Pulmonary artery endothelial cell (primary cell): ENCODE measurements at regions not wholly inside any gene's neighbourhood (a gene's known extent, or its start where the extent isn't known, plus 50 kb on each side); places are given as distances from the start of the nearest gene placed in this dataset.
"Not testable (repeated sequence)": the region's sequence is repeated elsewhere in the genome, so short reads cannot be mapped to it uniquely, and the experiment has no call there.

Experiments used
- DNase-seq: peaks from one replicate; pipeline ENCODE4 v3.0.0-alpha.2; 2011; ENCODE audit warnings: low read depth, low spot score

DNA sequence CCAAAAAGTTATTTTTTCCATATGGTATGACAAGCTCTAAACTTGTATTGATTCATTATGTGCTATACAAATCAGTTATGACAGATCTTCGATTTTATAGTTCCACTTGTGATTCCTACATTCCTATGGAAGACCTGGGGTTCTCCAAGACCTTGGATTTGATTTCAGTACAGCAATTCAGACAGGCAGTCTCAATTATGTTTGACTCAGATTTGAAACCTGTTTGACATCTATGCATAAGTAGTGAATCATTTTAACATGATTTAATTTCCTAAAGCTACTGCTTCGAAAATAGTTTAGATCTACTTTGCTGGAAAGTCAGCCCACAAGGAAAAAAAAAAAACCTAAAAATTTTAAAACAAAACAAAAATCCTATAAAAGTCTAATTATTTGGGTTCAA lies 820.4 kb downstream of the LUZP2 start:
- DNase-seq = no peak

- no peak for DNase-seq
Measured at GRCh38 chr11:25319127-25319526, 822.3 kb downstream of the LUZP2 start.

DNA sequence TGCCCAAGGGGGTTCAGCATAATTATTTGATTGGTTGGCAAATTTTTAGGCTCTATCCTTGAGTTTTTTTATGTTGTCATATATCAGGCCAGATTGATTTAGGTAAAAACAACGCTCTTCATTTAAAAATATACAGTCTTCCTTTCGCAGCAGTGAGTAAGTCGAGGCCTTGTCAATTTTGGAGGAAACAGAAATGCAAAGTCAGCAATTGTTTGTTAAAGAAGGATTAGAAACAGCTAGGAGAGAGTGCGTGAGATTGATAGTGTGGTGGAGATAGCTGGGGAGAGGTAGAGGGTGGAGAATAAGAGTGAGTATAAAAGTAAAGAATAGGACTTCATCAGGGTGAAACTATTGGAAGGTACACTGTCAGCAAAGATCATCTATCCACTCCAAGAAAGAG lies 830.8 kb downstream of the LUZP2 start:
- no peak for DNase-seq

GRCh38 chr11:25339281-25339680 lies 842.4 kb downstream of the LUZP2 start:
- DNase-seq = no peak

GRCh38 chr11:25349537-25349936 lies 852.7 kb downstream of the LUZP2 start:
- no peak for DNase-seq

DNA sequence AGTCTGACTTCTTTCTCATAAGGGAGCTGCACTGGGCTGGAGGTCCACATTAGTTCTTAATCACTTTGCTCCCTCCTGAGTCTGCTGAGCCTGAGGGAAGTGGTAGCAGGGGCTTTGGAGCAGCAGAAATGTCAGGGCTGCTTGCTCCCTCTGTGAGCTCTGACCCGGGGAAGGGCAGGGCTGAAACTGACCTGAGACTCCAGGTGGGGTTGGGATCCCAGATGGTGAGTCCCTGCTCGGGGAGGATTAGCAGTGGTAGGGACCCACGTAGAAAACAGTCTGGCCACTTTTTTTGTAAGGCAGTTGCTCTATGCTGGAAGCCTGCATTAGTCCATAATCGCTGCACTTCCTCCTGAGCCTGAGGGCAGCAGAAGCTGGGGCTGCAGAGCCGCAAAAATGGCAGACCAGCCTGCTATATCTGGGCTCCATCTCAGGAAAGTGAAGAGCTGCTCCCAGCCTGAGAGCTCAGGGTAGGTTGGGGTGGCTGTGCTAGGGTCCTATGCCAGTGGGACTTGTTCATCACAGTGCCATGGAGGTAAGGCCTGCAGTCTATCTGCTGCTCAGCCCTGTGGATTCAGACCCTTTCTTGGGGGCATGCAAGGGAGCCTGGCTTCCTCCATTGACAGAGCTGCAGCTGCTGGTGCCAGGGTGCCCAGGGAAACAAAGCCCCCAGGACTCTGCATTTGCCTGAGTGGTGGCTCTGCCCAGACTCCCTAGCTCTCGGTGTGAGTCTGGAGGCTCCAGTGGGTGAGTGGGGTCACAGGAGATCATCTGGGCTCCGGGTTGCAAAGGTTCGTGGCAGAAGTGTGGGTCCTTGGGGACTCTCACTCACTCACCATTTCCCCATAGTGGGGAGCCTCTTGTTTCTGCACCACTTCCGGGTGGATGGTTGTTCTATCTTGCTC lies 854.3 kb downstream of the LUZP2 start:
- DNase-seq = no peak

- no peak for DNase-seq
Measured at GRCh38 chr11:25357133-25357532, 860.3 kb downstream of the LUZP2 start.

DNA sequence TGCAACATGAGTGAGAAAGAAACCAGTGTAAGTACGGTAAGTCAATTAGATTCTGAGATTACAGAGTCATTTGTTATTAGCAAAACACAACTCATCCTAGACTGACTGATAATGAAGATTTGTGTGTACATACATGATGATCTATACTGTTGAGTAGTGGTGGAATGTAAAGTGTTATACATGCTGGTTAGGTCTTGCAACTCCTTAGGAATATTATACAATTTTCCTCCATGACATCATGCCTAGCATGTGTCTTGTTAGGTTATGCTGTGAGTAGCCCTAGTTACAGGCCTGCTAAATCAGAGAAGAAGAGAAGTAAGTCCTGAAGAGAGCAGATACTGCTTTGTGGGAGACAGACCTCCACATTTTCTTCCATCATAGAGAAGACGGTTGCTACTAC lies 880.6 kb downstream of the LUZP2 start:
- DNase-seq = no peak

- no peak for DNase-seq
Measured at GRCh38 chr11:25396847-25397246, 900.0 kb downstream of the LUZP2 start.

GRCh38 chr11:25408146-25408545 lies 911.3 kb downstream of the LUZP2 start:
- no peak for DNase-seq

GRCh38 chr11:25415793-25416192 lies 916.1 kb upstream of the ANO3 start:
- no peak for DNase-seq

GRCh38 chr11:25423436-25424199 lies 908.3 kb upstream of the ANO3 start:
- DNase-seq = no peak

- no peak for DNase-seq
Measured at GRCh38 chr11:25432376-25432775, 899.6 kb upstream of the ANO3 start.

GRCh38 chr11:25435197-25435596 lies 896.7 kb upstream of the ANO3 start:
- DNase-seq = no peak

GRCh38 chr11:25436326-25436725 lies 895.6 kb upstream of the ANO3 start:
- DNase-seq = no peak

- DNase-seq = no peak
Measured at GRCh38 chr11:25441421-25441820, 890.5 kb upstream of the ANO3 start.

GRCh38 chr11:25449091-25449490 lies 882.8 kb upstream of the ANO3 start:
- no peak for DNase-seq

DNA sequence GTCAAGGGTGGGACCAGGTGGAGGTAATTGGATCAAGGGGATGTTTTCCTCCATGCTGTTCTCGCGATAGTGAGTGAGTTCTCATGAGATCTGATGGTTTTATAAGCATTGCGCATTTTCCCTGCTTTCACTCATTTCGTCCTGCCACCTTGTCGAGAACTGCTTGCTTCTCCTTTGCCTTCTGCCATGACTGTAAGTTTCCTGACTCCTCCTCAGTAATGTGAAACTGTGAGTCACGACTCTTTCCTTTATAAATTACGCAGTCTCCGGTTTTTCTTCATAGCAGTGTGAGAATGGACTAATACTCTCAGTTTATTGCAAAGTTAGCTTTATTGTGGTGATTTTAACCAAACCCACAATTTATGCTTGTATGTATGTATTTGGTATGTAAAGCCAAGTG lies 878.5 kb upstream of the ANO3 start:
- DNase-seq = no peak

DNA sequence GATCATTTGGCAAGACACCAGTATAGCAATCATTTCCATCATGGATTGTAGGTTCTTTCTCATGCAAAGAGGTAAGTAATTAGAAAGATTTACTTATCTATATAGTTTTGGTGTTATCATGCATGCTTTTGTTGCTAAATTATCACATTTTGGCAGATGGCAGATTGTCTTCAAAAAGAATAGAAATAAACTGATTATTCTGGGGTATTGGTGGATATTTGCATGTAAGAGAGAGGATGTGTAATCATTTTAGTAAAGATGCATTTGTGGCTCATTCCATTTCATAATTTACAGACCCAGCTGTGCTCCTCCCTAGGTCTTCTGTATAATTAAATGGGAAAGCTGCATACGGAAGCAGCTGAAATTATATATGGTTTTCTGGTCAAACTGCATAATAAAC lies 875.7 kb upstream of the ANO3 start:
- DNase-seq = no peak

- DNase-seq = no peak
Measured at GRCh38 chr11:25483915-25484635, 847.9 kb upstream of the ANO3 start.

GRCh38 chr11:25485315-25485714 lies 846.6 kb upstream of the ANO3 start:
- DNase-seq = no peak

DNA sequence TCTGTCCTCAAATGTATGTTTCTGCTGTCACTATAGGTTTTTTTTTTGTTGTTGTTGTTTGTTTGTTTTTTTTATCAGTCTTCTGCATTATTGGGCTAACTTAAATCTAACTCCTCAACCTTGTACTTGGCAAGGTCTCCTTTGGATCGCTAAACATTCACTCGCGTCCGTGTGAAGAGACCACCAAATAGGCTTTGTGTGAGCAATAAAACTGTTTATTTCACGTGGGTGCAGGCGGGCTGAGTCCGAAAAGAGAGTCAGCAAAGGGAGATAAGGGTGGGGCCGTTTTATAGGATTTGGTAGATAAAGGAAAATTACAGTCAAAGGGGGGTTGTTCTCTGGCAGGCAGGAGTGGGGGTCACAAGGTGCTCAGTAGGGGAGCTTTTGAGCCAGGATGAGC lies 845.6 kb upstream of the ANO3 start:
- not testable (repeated sequence) for DNase-seq
